Iris pigment epithelial cell (primary cell): ENCODE measurements at regions not wholly inside any gene's neighbourhood (a gene's known extent, or its start where the extent isn't known, plus 50 kb on each side); places are given as distances from the start of the nearest gene placed in this dataset.
"Not testable (repeated sequence)": the region's sequence is repeated elsewhere in the genome, so short reads cannot be mapped to it uniquely, and the experiment has no call there.

Source experiments
- DNase-seq: peaks from one replicate; pipeline ENCODE4 v3.0.0-alpha.2; 2011; ENCODE audit warnings: low read depth

DNA sequence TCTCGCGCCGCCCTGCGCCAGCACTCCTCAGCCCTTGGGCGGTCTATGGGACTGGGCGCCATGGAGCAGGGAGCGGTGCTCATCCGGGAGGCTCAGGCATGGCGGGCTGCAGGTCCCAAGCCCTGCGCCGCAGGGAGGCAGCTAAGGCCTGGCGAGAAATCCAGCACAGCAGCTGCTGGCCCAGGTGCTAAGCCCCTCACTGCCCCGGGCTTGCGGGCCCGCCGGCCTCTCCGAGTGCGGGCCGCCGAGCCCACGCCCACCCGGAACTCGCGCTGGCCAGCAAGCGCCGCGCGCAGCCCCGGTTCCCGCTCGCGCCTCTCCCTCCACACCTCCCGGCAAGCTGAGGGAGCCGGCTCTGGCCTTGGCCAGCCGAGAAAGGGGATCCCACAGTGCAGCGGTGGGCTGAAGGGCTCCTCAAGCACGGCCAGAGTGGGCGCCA, 1517.2 kb downstream of the GRIK2 start:
- not testable (repeated sequence) for DNase-seq

DNA sequence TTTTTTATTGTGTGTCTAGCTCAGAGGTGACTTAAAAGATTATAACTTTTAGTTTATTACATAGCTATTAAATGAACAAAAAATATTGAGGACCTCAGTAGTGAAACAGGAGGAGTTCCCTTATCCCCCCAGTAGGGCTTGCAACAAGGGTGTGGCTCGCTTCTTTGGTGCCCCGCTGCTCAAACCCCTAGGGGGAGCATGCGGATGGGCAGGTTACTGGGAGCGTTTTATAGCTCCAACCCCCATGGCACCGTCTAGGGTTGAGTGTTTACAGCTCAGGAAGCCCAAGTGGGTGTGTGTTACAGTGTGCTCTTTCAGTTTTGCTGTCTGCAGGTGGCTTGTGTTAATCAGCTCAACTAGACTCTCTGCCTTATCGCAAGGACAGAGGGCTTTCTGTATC, 1513.7 kb downstream of the GRIK2 start:
- DNase-seq = no peak

DNA sequence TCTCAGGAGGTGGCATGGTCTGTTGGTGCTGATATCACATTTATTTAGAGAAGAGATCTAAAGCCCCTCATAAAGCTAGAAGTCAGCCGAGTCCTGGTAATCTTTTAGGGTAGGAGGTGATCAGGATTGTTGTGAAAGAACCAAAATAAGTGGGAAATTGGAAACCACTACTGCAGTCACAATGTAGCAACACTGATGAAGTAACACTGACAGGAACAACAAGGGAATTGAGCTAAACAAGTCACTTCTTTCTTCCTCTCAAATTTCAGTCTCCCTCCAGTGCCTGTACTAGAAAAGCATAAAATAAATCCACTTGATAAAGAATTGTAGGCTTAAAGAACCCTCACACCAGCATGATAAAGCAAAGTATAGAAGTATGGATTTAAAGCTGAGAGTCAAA, 1509.0 kb downstream of the GRIK2 start:
- DNase-seq = no peak

DNA sequence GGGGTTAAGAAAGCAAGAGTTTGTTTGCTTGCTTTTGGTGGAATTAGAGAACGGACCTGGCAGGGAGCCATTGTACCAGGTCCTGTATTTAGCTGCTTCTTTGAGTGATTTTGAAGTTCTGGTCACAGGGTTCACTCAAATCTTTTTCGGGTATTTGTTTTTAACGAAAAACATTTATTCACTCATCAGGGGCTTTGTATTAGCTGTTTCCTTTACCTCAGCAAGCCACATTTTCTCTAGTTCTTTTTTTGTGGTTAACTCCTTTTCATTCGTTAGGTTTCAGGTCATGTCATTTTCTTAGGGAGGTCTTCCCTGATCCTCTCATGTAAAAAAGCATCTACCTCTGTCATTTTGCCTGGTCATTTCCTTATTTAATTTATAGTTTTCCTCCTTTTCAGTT, 1502.2 kb downstream of the GRIK2 start:
- no peak for DNase-seq

DNA sequence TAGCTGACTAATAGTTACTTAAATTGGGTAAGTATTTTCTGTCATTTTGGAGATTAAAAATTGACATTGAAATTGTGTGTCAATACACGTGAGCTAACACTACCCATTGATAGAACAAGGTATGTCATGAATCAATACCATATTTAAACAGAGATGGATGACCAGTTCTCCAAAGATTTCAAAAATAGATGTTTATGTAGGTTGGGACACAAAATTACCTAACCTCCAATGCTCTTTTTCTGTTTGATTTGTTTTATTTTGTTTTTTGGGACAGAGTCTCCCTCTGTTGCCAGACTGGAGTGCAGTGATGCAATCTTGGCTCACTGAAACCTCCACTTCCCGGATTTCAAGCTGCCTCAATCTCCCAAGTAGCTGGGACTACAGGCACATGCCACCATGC, 1491.7 kb downstream of the GRIK2 start:
- no peak for DNase-seq

DNA sequence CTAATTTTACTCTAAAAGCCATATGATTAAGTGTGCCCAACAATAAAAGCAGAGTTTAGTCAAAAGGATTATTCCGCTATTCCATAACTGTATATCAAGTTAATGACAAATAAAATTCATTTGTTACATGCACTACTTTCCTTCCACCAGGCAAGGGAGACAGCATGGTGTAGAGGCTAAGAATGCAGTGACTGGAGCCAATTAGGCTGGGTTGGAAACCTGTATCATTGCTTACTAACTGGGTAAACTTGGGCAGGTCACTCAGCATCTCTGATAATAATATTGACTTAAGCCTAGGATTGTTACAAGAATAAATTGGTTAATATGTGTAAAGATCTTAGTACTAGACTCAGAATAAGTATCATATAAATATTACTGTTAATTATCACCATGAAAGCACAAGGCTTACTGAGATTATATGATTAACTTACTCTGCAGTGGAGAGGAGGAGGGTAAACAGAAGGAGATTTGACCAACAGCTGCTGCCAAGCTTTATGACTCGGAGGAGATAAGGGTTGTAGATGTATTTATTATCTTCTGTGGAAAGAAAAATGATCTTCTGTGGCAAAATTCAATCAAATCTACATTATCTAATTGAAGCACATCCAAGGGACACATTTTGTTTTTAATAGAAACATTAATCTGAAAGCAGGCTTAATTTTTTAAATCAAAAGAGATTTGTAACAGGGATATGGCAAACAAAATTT, 1459.9 kb downstream of the GRIK2 start:
- no peak for DNase-seq

DNA sequence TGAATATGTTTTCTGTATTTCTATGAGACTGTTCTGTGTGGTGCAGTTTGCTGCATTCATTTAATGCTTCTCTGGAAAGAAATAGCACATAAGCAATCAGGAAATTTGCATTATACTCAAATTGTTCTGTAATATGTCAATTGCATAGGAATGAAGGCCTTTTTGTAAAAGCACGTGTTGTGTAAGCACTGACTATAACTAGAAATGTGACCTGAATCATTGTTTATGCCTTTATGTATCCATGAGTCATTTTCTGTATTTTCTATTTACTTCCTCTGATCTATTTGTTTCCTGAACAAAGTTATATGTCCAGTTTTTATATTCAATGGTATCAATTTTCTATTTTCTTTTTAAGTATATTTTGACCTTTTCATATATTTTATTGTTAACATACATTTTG, 1455.3 kb downstream of the GRIK2 start:
- DNase-seq = no peak

DNA sequence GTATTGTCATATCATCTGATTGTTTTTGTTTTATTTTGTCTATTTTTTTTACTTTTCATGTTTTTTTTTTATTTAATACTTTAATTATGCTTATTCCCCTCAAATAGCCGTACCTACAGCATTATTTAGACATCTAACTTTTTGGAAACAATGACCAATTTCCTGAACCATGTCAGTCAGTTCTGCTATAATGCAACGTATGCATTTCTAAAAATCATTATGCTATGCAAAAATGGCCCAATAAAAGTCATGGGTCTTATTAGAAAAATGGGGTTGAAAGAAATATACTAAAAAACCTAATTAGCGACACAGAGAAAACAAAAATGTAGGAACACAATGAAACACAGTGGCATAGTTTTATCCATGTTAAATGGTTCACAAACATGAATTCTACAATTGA, 1454.7 kb downstream of the GRIK2 start:
- DNase-seq = no peak

DNA sequence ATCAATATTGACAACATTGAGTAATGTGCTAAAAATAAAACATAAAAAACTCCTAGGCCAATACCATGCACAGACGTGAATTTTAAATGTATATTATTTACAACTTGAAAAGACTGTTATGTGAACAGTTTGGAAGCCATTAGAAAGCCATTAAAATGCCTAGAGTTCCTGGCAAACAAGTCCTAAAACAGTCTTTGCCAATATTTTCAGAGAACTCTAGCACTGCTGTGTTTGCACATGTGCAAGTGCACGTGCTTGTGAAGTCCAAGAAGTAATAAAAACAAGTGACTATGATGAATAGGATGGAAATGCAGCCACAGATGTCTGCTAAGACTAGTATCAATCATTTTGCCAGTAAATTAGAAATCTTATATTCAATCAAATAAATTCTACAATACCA, 1447.6 kb downstream of the GRIK2 start:
- no peak for DNase-seq

DNA sequence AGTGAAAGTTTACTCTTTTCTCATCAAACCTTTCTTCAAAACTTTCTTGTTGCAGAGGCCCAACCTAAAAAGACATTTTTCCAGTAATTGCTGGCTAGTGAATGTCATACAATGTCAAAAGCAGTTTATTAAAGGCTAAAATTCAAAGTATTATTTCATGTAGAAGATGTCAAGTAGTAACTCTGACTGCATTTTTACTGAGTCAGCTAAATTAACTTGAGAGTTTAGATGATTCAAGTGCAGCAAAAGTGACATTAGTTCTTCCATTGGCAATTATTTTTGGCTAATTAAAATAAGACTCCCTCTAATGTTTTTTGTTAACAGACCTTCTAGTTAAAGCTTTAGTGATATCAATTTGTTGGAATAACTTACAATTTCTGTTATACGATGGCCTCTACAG, 1438.5 kb downstream of the GRIK2 start:
- no peak for DNase-seq

DNA sequence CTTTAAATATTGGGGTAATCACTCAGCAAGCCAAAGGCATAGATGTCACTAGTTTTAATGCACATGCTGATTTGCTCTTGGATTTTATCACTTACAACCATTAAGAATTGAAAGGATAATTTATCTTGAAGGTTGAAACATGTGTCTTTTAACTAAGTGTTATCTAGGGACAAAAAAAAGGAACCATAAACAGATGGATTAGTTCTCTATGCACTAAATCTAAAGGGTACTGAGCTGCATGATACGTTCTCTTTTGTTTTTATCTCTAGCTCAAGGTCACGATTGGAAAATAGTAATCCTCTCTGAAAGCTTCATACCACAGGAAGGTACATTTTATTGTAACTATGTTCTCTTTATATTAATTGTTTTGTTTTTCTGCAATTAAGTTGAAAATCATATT, 1426.6 kb downstream of the GRIK2 start:
- no peak for DNase-seq

DNA sequence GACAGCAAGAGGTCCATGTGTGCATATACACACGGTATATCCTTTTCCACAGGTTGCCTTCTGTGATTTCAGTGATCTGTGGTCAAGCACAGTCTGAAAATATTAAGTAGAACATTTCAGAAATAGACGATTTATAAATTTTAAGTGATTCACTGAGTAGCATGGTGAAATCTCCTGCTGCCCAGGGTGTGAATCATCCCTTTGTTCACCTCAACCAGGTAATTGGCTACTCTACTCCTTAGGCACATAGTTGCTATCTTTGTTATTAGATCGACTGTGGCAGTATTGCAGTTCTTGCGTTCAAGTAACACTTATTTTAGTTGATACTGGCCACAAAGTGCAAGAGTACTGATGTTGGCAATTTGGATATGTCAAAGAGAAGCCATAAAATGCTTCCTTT, 1421.7 kb downstream of the GRIK2 start:
- DNase-seq = no peak

DNA sequence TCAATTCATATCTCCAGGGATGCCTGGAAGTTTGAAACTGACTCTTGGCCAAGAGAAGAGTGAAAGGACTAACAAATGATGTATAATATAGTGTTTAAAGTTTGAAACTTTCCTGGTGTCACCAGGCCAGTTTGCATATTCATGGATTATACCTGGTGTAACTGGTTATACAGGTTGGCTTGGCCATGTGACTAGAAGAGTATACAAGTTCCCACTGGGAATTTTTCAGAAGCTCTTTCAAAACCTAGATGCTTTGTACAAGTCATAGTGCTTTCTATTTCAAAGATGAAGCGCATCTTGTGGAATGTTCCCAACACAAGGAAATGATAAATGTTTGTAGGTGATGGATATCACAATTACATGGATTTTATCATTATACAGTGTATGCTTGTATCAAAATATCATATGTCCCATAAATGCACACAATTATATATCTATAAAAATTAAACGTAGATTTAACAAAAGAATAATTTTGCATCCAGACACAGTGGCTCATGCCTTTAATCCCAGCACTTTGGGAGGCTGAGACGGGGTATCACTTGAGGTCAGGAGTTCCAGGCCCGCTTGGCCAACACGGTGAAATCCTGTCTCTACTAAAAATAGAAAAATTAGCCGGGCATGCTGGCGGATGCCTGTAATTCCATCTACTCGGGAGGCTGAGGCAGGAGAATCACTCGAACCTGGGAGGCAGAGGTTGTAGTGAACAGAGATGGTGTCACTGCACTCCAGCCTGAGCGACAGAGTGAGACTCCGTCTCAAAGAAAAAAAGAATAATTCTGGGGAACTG, 1420.2 kb downstream of the GRIK2 start:
- no peak for DNase-seq

DNA sequence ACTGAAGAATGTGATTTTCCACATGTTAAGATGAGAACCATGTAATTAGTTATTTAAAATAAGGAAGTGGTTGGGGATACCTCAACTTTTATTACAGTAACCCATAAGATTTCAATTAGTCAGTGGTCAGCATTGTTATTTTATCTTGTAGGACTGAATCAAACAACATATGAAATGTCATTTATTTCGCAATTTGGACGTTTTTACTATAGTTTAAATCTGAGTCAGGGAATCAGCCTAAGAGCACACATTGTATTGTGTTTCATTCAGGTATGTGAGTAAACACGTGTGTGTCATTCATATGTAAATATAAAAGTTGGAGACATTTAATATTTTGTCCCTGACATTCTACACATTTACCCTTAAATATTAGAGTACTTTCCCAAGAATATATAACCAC, 1418.7 kb downstream of the GRIK2 start:
- DNase-seq = no peak

DNA sequence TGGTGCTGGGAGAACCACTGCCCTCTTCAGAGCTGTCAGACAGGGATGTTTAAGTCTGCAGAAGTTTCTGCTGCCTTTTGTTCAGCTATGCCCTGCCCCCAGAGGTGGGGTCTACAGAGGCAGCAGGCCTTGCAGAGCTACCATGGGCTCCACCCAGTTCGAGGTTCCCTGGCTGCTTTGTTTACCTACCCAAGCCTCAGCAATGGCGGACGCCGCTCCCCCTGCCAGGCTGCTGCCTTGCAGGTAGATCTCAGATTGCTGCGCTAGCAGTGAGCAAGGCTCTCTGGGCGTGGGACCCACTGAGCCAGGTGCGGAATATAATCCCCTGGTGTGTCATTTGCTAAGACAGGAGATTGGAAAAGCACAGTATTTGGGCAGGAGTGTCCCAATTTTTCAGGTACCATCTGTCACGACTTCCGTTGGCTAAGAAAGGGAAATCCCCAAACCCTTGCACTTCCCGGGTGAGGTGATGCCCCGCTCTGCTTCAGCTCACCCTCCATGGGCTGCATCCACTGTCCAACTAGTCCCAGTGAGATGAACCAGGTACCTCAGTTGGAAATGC, 1415.5 kb downstream of the GRIK2 start:
- DNase-seq = not testable (repeated sequence)

DNA sequence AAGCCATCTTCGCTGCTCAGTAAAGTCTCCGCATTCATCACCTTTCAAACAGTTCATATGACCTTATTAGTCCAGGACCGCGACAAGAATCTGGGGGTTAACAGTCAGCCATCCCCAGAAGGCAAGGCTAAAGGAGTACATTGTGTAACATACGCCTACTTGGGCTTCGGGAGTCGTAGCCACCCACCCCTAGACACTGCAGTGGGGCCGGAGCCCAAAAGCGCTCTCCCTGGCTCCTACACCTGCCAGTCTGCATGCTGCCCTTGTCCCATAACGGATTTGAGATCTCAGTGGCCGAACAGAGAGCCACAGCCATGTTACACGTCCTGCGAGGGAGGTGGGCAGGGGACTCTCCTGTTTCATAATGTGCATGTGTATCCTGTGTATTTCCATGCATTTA, 1405.5 kb downstream of the GRIK2 start:
- no peak for DNase-seq

DNA sequence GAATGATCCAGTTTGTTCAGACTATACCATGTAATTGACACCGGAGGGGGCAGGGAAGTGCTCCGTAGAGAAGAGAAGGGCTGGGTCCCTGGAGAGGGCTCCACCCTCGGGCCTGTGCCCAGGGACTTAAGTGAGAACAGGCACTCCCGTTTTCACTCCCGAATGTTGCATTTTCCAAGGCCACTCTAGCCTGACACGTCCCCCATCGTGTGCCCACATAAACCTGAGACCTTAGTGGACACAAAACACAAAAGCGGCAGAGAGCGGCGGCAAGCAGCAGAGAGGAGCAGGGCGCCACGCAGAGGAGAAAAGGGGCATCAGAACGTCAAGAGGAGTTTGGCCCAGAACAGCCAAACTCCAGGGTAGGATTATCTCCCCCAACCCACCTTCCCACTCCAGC, 1405.1 kb downstream of the GRIK2 start:
- no peak for DNase-seq

DNA sequence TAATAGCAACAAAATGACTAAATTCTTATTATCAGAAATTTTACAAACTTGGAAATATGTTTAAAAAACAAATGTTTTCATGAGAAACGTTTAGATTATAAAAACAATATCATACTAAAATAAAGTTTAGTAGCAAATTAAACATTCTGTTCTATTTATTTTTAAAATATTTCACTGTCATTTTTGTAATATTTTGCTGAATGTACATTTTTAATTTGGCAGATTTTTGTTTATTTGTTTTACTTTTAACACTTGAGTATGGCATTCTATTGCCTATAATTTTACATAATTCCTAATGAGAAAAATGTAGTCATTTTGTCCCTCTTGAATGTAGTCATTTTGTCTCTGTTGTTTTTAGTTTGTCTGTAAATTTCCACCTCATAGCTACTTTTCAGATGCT, 1400.2 kb downstream of the GRIK2 start:
- DNase-seq = no peak

DNA sequence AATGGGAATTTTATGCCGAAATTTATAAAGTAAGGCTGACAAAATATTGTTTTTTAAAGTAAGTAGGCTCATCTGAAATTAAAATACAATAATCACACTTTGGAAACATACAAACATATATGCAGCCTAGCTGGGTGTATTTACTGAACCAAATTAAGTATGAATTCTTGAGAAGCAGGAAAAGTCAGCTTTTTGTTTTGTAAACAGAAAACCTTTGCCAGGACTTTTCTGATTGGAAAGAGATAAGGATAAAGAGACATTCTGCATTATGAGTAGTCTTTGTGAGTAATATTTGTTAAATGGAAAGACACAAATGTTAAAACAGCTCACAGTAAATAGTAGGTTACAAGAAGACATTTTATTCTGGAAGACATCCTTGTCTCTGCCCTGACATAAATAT, 1380.8 kb downstream of the GRIK2 start:
- DNase-seq = no peak

DNA sequence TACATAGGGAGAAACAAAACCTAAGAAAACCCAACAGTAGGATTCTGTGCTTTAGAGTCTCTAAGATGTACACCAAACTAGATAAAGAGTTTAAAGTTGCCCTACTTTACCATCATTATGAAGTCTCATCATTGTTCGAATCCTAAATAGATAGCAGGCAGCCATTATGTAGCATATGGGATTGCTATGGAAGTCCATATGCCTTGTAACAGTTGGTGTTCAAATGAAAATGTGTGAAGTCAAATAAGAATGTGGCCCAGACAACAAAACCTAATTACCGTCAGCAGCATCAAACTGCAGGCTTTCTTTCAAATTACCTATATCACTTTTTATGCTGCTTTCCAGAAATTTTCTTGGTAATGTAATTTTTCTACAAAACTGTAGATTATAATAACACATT, 1380.1 kb downstream of the GRIK2 start:
- DNase-seq = no peak

DNA sequence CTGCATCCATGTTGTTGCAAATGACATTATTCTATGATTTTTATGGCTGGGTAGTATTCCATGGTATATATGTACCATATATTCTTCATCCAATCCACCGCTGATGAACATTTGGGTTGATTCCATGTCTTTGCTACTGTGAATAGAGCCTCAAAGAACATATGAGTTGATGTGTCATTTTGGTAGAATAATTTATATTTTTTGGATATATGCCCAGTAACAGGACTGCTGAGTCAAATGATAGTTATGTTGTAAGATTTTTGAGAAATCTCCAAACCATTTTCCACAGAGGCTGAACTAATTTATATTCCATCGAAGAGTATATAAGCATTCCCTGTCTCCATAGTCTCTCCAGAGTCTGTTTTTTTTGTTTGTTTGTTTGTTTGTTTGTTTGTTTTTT, 1373.5 kb downstream of the GRIK2 start:
- peak; percentile 51 for DNase-seq

DNA sequence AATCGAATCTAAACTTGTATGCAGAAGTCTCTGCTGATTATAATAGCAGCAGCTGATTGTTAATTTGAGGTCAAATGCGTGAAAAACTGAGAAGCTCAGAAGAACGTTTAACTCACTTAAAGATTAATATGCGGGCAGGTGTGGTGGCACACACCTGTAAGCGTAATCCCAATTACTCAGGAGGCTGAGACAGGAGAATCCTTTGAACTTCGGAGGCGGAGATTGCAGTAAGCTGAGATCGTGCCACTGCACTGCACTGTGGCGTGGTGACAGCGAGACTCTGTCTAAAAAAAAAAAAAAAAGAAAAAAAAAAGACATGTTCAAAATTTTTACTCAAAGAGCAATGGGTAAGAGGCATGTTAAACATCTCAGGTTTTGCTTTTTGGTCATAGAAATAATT, 1370.8 kb downstream of the GRIK2 start:
- DNase-seq = no peak

DNA sequence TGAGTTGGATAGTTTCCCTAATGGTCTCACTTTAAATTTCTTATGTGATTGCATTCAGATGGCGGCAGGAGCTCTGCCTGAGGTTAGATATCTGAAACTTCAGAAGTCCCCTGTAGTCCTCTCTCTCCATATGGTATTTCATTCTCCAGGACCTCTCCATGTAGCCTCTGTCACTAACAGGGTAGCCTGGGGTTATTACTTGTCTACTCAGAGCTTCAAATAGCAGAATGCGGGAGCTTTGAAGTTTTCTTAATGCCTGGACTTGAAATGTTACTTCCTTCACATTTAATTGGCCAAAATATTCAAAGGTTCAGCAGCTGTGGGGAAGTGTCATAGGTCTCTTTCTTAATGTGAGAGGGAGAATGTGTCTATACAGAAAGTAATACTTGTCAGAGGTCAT, 1370.4 kb downstream of the GRIK2 start:
- DNase-seq = no peak

DNA sequence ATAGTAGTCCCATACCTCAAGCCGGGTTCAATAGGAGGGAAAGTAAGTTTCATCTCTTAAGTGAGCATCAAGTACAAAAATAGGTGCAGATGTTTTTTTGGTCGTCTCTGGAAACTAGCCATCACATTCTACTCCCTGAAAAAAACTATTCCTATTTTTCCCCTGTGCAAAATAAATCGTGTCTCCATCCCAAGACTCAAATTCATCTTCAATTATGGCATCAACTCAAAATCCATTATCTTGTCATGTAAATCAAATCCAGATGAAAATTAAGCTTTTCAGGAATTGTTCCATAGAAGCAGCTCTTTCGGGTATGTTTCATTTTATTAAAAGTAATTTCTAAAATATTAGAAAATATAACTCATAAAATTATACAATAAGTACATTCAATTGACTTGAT, 1368.4 kb downstream of the GRIK2 start:
- DNase-seq = no peak
